Hepatocyte (in vitro differentiated cells): ENCODE measurements at regions not wholly inside any gene's neighbourhood (a gene's known extent, or its start where the extent isn't known, plus 50 kb on each side); places are given as distances from the start of the nearest gene placed in this dataset.

Experiments
- EZH2 ChIP-seq: fragments of 200-600 bp; sonication (generic); IDR thresholded peaks from 2 replicates; pipeline ENCODE4 v1.6.1; 2016; ENCODE audit warnings: antibody characterized with exemption, mild to moderate bottlenecking, borderline replicate concordance
- EZH2phosphoT487 ChIP-seq: fragments of 200-600 bp; sonication (generic); IDR thresholded peaks from one replicate; pipeline ENCODE4 v1.6.1; 2018; ENCODE audit warnings: antibody characterized with exemption, mild to moderate bottlenecking, low read depth, moderate library complexity; ENCODE audit not compliant: unreplicated experiment, severe bottlenecking
- TF ChIP-seq, protein P1 (sequence below): fragments of 200-600 bp; sonication (generic); IDR thresholded peaks from 2 replicates; pipeline ENCODE4 v1.5.1; 2016; ENCODE audit warnings: antibody characterized with exemption, mild to moderate bottlenecking; ENCODE audit not compliant: poor library complexity

DNA sequence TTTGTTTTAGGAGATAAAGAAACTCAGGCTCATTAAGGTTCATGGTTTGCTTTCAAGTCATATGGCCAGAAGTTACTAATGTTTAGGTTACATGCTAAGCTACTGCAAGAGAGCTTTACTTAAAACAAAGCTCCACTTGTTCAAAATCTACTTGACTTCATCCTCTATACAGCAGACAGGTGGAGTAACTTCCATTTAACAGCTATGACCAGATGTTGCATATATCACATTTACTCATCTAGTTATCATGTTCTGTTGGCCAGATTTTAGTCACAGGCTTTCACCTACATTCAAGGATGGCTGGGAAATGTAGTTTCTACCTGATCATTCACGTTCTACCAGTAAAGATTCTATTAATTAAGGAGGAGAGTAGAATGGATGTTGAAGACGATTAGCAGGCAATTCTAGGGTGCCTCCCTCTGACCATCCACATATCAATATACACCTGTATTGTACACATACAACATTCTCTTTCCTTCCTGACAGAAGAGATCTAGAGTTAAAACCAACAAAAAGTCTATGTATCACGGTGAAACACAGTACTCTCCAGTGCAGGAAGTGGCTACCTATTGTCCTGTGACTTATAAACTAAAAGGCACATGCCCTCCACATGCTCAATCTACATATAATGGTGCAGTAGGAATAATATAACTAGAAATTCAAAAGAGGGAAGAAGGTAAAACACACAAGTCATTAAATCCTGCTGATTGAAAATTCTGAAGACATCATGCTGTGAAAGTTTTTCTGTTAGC lies 488.0 kb downstream of the MDFIC start:
- TF ChIP-seq, protein P1, sequence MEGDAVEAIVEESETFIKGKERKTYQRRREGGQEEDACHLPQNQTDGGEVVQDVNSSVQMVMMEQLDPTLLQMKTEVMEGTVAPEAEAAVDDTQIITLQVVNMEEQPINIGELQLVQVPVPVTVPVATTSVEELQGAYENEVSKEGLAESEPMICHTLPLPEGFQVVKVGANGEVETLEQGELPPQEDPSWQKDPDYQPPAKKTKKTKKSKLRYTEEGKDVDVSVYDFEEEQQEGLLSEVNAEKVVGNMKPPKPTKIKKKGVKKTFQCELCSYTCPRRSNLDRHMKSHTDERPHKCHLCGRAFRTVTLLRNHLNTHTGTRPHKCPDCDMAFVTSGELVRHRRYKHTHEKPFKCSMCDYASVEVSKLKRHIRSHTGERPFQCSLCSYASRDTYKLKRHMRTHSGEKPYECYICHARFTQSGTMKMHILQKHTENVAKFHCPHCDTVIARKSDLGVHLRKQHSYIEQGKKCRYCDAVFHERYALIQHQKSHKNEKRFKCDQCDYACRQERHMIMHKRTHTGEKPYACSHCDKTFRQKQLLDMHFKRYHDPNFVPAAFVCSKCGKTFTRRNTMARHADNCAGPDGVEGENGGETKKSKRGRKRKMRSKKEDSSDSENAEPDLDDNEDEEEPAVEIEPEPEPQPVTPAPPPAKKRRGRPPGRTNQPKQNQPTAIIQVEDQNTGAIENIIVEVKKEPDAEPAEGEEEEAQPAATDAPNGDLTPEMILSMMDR, result no peak
- TF ChIP-seq EZH2phosphoT487 (no peak), EZH2 (no peak)
